CD14-positive monocyte (primary cell): ENCODE measurements at regions not wholly inside any gene's neighbourhood (a gene's known extent, or its start where the extent isn't known, plus 50 kb on each side); places are given as distances from the start of the nearest gene placed in this dataset.

Experiments used
- DNase-seq, 3 donors: peaks; one replicate each; pipeline ENCODE4 v3.0.0-alpha.2; 2011 to 2022
- H2AFZ ChIP-seq: 2 replicates; pipeline ENCODE4 v1.6.0; 2012; ENCODE audit warnings: mild to moderate bottlenecking, low read depth, low read length, inconsistent platforms; ENCODE audit not compliant: insufficient read depth, poor library complexity, severe bottlenecking
- H3K27ac ChIP-seq, 2 donors: 1 replicate in 1 of 2; 2 replicates in 1 of 2; pipeline ENCODE4 v1.5.1; 2012 to 2013; ENCODE audit warnings: low read length in 2 of 2, control low read depth in 1 of 2, inconsistent platforms in 1 of 2, low read depth in 1 of 2, mild to moderate bottlenecking in 1 of 2
- H3K27me3 ChIP-seq, 2 donors: one replicate each; pipeline versions ENCODE4 v1.6.0 to v1.6.1; 2011 to 2013; ENCODE audit warnings: low read length in 2 of 2; ENCODE audit not compliant: control insufficient read depth in 2 of 2, insufficient read depth in 2 of 2
- H3K36me3 ChIP-seq, 2 donors: replicated peaks in 1 of 2; 1 replicate in 1 of 2; 2 replicates in 1 of 2; pipeline versions ENCODE4 v1.5.1 to v1.6.1; 2012 to 2013; ENCODE audit warnings: low read length in 2 of 2, control low read depth in 1 of 2, inconsistent platforms in 1 of 2, mild to moderate bottlenecking in 1 of 2; ENCODE audit not compliant: insufficient read depth in 2 of 2, control insufficient read depth in 1 of 2
- H3K4me1 ChIP-seq, 2 donors: 1 replicate in 1 of 2; 2 replicates in 1 of 2; pipeline versions ENCODE4 v1.5.1 to v1.6.1; 2012 to 2013; ENCODE audit warnings: low read length in 2 of 2, control low read depth in 1 of 2, inconsistent platforms in 1 of 2, mild to moderate bottlenecking in 1 of 2, moderate library complexity in 1 of 2; ENCODE audit not compliant: insufficient read depth in 2 of 2, control insufficient read depth in 1 of 2
- H3K4me2 ChIP-seq: replicated peaks from 2 replicates; pipeline ENCODE3; 2012; ENCODE audit warnings: low read length, moderate library complexity, mild to moderate bottlenecking; ENCODE audit not compliant: poor library complexity, severe bottlenecking; ENCODE audit errors: extremely low read depth
- H3K4me3 ChIP-seq, 3 experiments: fragments of 200-600 bp in 1 of 3; sonication (generic) in 1 of 3; replicated peaks in 1 of 3; 1 replicate in 2 of 3; 2 replicates in 1 of 3; pipeline ENCODE4 v1.5.1; 2011 to 2013; ENCODE audit warnings: low read length in 3 of 3, mild to moderate bottlenecking in 3 of 3, control low read depth in 2 of 3, low read depth in 2 of 3, inconsistent platforms in 1 of 3, moderate library complexity in 1 of 3
- H3K79me2 ChIP-seq: 2 replicates; pipeline ENCODE4 v1.6.0; 2012; ENCODE audit warnings: mild to moderate bottlenecking, control low read depth, inconsistent platforms, low read length, moderate library complexity; ENCODE audit not compliant: insufficient read depth
- H3K9ac ChIP-seq: 2 replicates; pipeline ENCODE4 v1.6.0; 2017; ENCODE audit warnings: low read length, mild to moderate bottlenecking; ENCODE audit not compliant: insufficient read depth, poor library complexity, severe bottlenecking
- H3K9me3 ChIP-seq, 2 donors: replicated peaks in 1 of 2; 1 replicate in 1 of 2; 2 replicates in 1 of 2; pipeline versions ENCODE4 v1.5.1 to v1.6.1; 2012 to 2013; ENCODE audit warnings: low read length in 2 of 2, control low read depth in 1 of 2; ENCODE audit not compliant: control insufficient read depth in 1 of 2, insufficient read depth in 1 of 2
- H4K20me1 ChIP-seq: 2 replicates; pipeline ENCODE4 v1.6.0; 2012; ENCODE audit warnings: mild to moderate bottlenecking, low read length, control low read depth, moderate library complexity; ENCODE audit not compliant: insufficient read depth
- H3K27ac Mint-ChIP-seq, 7 donors: one replicate each; pipeline ENCODE4 v1.8.0; 2020; ENCODE audit warnings: mild to moderate bottlenecking in 7 of 7, mixed read lengths in 7 of 7, moderate library complexity in 6 of 7, inconsistent platforms in 2 of 7
- H3K27me3 Mint-ChIP-seq, 3 donors: one replicate each; pipeline ENCODE4 v1.8.0; 2021 to 2022; ENCODE audit warnings: low read depth in 3 of 3, mild to moderate bottlenecking in 3 of 3, mixed read lengths in 3 of 3, moderate library complexity in 3 of 3, inconsistent platforms in 1 of 3
- H3K36me3 Mint-ChIP-seq, 2 donors: one replicate each; pipeline ENCODE4 v1.8.0; 2020; ENCODE audit warnings: mixed read lengths in 2 of 2, inconsistent platforms in 1 of 2, mild to moderate bottlenecking in 1 of 2
- H3K4me1 Mint-ChIP-seq: one replicate; pipeline ENCODE4 v1.8.0; 2020; ENCODE audit warnings: mild to moderate bottlenecking, mixed read lengths
- H3K4me3 Mint-ChIP-seq, 2 donors: one replicate each; pipeline ENCODE4 v1.8.0; 2020; ENCODE audit warnings: mild to moderate bottlenecking in 2 of 2, mixed read lengths in 2 of 2, moderate library complexity in 1 of 2
- H3K9me3 Mint-ChIP-seq, 7 donors: one replicate each; pipeline ENCODE4 v1.8.0; 2020 to 2022; ENCODE audit warnings: mixed read lengths in 7 of 7, mild to moderate bottlenecking in 6 of 7, moderate library complexity in 6 of 7, inconsistent platforms in 2 of 7
- WGBS: methylation state at CpG from one replicate; pipeline ENCODE4 v1.1.5; 2013; ENCODE audit warnings: missing lambda C conversion rate; ENCODE audit not compliant: insufficient coverage; 5-methylcytosine and 5-hydroxymethylcytosine counted together
- intact Hi-C, 2 donors: fragments of 100-400 bp; cut with micrococcal nuclease; formaldehyde crosslinking; loops; one replicate each; pipeline versions ENCODE4 v1.15.0 to v1.15.1; 2023
- TF ChIP-seq, protein P1 (sequence below): fragments of 200-600 bp; IDR thresholded peaks from one replicate; pipeline ENCODE4 v1.8.0; 2022; ENCODE audit warnings: antibody characterized with exemption, mild to moderate bottlenecking

DNA sequence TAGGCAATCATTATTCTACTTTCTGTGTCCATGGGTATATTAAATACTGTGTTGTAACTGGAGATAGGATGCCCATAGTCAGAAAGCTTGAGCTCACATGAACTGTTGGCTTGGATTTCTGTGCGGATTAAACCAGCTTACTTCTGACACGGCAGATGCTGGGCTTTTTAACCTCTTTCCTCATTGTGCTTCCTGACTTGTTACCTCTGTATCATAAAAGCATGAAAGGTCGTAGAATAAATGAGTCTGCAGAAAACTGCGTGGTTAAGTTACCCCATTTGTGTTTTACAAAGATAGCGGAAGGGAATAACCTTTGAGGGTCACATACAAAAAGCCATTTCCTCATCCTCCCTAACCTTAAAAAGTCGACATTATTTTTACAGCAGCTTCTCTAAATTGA, 199.5 kb upstream of the DMRT1 start:
- H3K27ac Mint-ChIP-seq, result peak overlapping the region in 3 of 7 donors; percentile 25 to 56 (median 56)
- peaks cover 9 to 10% of the 10 kb centered on the region in 2 donors for H3K4me1 ChIP-seq
- peak overlapping the region in 1 of 2 donors; percentile 15 for H3K4me3 Mint-ChIP-seq

DNA sequence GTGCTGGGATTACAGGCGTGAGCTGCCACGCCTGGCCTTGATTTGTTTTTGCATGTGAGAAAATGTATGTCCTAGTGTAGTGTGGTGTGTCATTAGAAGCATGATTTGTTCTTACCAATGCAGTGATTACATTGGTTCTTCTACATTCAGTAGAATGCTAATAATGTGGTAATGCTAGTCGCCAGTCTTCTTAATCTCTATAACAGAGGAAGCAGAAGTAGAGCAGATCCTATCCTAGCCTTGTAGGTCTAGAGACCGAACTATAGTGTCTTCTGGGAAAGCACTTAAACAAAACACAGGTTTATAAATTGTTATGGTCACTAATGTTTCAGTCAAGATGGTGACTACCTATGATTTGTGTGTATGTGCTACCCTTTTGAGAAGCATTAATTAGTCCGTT, 197.5 kb upstream of the DMRT1 start:
- H4K20me1 ChIP-seq, result no peaks in the 10 kb centered on the region
- Mint-ChIP-seq H3K27me3 (peaks cover 0 to 5% (median 0%) of the 10 kb centered on the region in 3 donors), H3K4me1 (peaks cover 17% of the 10 kb centered on the region), H3K27ac (peak overlapping the region in 2 of 7 donors; percentile 16 to 45), H3K4me3 (no peak overlapping the region), H3K9me3 (no peaks in the 10 kb centered on the region), H3K36me3 (no peaks in the 10 kb centered on the region)
- H3K4me3 ChIP-seq, result no peak overlapping the region
- no peak overlapping the region for H2AFZ ChIP-seq
- TF ChIP-seq, protein P1, sequence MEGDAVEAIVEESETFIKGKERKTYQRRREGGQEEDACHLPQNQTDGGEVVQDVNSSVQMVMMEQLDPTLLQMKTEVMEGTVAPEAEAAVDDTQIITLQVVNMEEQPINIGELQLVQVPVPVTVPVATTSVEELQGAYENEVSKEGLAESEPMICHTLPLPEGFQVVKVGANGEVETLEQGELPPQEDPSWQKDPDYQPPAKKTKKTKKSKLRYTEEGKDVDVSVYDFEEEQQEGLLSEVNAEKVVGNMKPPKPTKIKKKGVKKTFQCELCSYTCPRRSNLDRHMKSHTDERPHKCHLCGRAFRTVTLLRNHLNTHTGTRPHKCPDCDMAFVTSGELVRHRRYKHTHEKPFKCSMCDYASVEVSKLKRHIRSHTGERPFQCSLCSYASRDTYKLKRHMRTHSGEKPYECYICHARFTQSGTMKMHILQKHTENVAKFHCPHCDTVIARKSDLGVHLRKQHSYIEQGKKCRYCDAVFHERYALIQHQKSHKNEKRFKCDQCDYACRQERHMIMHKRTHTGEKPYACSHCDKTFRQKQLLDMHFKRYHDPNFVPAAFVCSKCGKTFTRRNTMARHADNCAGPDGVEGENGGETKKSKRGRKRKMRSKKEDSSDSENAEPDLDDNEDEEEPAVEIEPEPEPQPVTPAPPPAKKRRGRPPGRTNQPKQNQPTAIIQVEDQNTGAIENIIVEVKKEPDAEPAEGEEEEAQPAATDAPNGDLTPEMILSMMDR, result no peak
- no peak overlapping the region for H3K9ac ChIP-seq
- WGBS, result no CpG with 5 or more reads among the region's 5 CpGs
- intact Hi-C loops, result loop anchor here in 1 of 2 donors (2.0 kb wide), 1 partner anchor 33 kb away; no protein-coding TSS in a partner anchor
- H3K27me3 ChIP-seq, result no peaks in the 10 kb centered on the region
- H3K9me3 ChIP-seq, result no peaks in the 10 kb centered on the region
- DNase-seq, result no peak
- H3K36me3 ChIP-seq, result no peaks in the 10 kb centered on the region
- H3K4me2 ChIP-seq, result no peak overlapping the region
- no peak overlapping the region for H3K27ac ChIP-seq
- no peaks in the 10 kb centered on the region for H3K79me2 ChIP-seq
- peaks cover 9 to 10% of the 10 kb centered on the region in 2 donors for H3K4me1 ChIP-seq

More for the DNA sequence above, 199.5 kb upstream of the DMRT1 start:
- H3K79me2 ChIP-seq, result no peaks in the 10 kb centered on the region
- H3K27ac ChIP-seq, result no peak overlapping the region
- H3K4me3 ChIP-seq, result no peak overlapping the region
- no peak overlapping the region for H2AFZ ChIP-seq
- no peaks in the 10 kb centered on the region for H3K36me3 ChIP-seq
- no peaks in the 10 kb centered on the region for H3K9me3 ChIP-seq
- TF ChIP-seq, protein P1, result no peak
- peak; percentile 13 to 34 (median 23) for DNase-seq
- H4K20me1 ChIP-seq, result no peaks in the 10 kb centered on the region
- no peaks in the 10 kb centered on the region for H3K27me3 ChIP-seq
- no peak overlapping the region for H3K9ac ChIP-seq
- H3K4me2 ChIP-seq, result peak overlapping the region; percentile 5
- Mint-ChIP-seq H3K9me3 (no peaks in the 10 kb centered on the region), H3K4me1 (peaks cover 17% of the 10 kb centered on the region), H3K27me3 (peaks cover 0 to 5% (median 0%) of the 10 kb centered on the region in 3 donors), H3K36me3 (no peaks in the 10 kb centered on the region)
- intact Hi-C loops, result no loop called here
- no CpG with 5 or more reads among the region's 6 CpGs for WGBS
